ENCODE measurements at regions not wholly inside any gene's neighbourhood (a gene's known extent, or its start where the extent isn't known, plus 50 kb on each side); places are given as distances from the start of the nearest gene placed in this dataset.

DNA sequence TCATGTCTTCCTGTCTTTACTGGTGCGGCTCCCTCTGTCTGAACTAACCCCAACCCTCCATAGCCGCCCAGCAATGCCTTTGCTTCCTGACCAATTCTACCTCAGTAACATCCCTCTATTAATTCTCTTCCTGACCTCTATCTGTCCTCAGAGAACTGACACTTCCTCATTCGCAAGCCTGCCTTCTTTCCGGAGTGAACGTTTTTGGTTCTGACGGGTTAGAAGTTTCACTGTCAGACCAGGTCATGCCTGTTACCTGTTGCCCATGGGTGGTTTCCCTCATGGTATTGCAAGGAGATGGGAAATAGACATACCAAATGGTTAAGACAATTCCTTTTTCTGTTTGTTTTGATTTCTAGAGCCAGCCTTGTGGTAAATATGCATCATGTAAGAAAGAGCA is 453.4 kb upstream of the SLC14A2 start:
- H3K27me3 ChIP-seq (ENCODE audit: insufficient read depth), result no peaks in the 10 kb centered on the region
- peaks cover 0 to 26% of the 10 kb centered on the region in 2 experiments; a peak in 3 of 4 replicates for H3K4me1 ChIP-seq (ENCODE audit: control insufficient read depth in 1 of 2, insufficient read depth in 2 of 2, low read depth in 1 of 2, low read length in 1 of 2)
- ChIA-PET CTCF (interaction anchor here (1.7 kb wide), 1 partner anchor 51 kb away, joined by 5 read pairs; no protein-coding TSS in a partner anchor), POLR2A (no interaction called here)
- H3K79me2 ChIP-seq (ENCODE audit: insufficient read depth), result no peaks in the 10 kb centered on the region
- no peak overlapping the region for H3K27ac ChIP-seq (ENCODE audit: low read depth in 2 of 2, low read length in 1 of 2)
- H3K9me2 ChIP-seq, result no peaks in the 10 kb centered on the region
- H3F3A ChIP-seq (replicated peaks; ENCODE audit: insufficient read depth), result peaks cover 16% of the 10 kb centered on the region
- H3K4me3 ChIP-seq (ENCODE audit: low read depth in 2 of 2, low read length in 1 of 2), result no peak overlapping the region
- no peaks in the 10 kb centered on the region for H4K20me1 ChIP-seq (ENCODE audit: insufficient read depth)
- no peaks in the 10 kb centered on the region for H3K9me3 ChIP-seq
- H3K9ac ChIP-seq, result no peak overlapping the region
- H2AFZ ChIP-seq (ENCODE audit: low read depth), result no peak overlapping the region
- no peak overlapping the region for H3K4me2 ChIP-seq
- H3K36me3 ChIP-seq (replicated peaks in 1 of 2; ENCODE audit: control insufficient read depth in 1 of 2, insufficient read depth in 2 of 2, low read length in 1 of 2), result no peaks in the 10 kb centered on the region
- no peak for DNase-seq
- TF ChIP-seq POLR2AphosphoS5 (IDR thresholded peaks at IDR 0.05; ENCODE audit: low read depth, low read length), result no peak
- TF ChIP-seq, protein P1, sequence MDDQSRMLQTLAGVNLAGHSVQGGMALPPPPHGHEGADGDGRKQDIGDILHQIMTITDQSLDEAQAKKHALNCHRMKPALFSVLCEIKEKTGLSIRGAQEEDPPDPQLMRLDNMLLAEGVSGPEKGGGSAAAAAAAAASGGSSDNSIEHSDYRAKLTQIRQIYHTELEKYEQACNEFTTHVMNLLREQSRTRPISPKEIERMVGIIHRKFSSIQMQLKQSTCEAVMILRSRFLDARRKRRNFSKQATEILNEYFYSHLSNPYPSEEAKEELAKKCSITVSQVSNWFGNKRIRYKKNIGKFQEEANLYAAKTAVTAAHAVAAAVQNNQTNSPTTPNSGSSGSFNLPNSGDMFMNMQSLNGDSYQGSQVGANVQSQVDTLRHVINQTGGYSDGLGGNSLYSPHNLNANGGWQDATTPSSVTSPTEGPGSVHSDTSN (IDR thresholded peaks at IDR 0.05), result no peak
- TF ChIP-seq RAD21 (IDR thresholded peaks at IDR 0.05; ENCODE audit: low read length), result no peak
- TF ChIP-seq FOXM1 (IDR thresholded peaks at IDR 0.05; ENCODE audit: low read depth), result no peak
- WGBS (ENCODE audit: low lambda C conversion rate), result 91% methylated on average over 6 of the region's 6 CpGs

DNA sequence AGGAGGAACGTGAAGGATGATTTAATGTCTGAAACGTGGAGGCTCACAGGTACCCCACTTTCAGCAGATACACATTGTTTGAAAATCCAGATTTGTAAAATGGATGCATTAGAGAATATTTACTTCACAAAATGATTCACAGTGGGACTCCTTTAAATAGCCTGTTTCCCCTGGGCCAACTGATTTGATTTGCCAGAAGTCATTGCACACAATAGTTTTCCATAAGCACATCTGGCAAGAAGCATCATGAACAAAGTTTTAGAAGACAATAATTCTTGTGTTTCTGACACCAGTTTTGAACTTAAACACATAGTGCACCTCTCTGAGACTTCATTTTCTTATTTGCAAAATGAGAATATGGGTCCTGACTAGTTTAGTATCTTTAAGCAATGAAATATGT is 451.4 kb upstream of the SLC14A2 start:
- Histone ChIP-seq H3K9ac (no peak overlapping the region), H3K36me3 (replicated peaks in 1 of 2; ENCODE audit: control insufficient read depth in 1 of 2, insufficient read depth in 2 of 2, low read length in 1 of 2) (no peaks in the 10 kb centered on the region), H3K27me3 (ENCODE audit: insufficient read depth) (no peaks in the 10 kb centered on the region), H3K79me2 (ENCODE audit: insufficient read depth) (no peaks in the 10 kb centered on the region), H3F3A (replicated peaks; ENCODE audit: insufficient read depth) (peaks cover 36% of the 10 kb centered on the region), H3K4me1 (ENCODE audit: control insufficient read depth in 1 of 2, insufficient read depth in 2 of 2, low read depth in 1 of 2, low read length in 1 of 2) (peaks cover 0 to 45% of the 10 kb centered on the region in 2 experiments; a peak in 3 of 4 replicates), H3K9me2 (no peaks in the 10 kb centered on the region), H3K27ac (ENCODE audit: low read depth in 2 of 2, low read length in 1 of 2) (no peak overlapping the region; a peak in 1 of 4 replicates), H3K4me3 (ENCODE audit: low read depth in 2 of 2, low read length in 1 of 2) (no peak overlapping the region), H4K20me1 (ENCODE audit: insufficient read depth) (no peaks in the 10 kb centered on the region), H2AFZ (ENCODE audit: low read depth) (no peak overlapping the region; the same call in 1 of the 2 replicates), H3K4me2 (no peak overlapping the region), H3K9me3 (no peaks in the 10 kb centered on the region)
- WGBS (ENCODE audit: low lambda C conversion rate), result 88% methylated on average over 2 of the region's 2 CpGs
- DNase-seq, result no peak
- CTCF ChIA-PET, result interaction anchor here (1.2 kb wide), 1 partner anchor 11 kb away, joined by 3 read pairs; no protein-coding TSS in a partner anchor
- POLR2A ChIA-PET, result no interaction called here
- TF ChIP-seq, protein P2, sequence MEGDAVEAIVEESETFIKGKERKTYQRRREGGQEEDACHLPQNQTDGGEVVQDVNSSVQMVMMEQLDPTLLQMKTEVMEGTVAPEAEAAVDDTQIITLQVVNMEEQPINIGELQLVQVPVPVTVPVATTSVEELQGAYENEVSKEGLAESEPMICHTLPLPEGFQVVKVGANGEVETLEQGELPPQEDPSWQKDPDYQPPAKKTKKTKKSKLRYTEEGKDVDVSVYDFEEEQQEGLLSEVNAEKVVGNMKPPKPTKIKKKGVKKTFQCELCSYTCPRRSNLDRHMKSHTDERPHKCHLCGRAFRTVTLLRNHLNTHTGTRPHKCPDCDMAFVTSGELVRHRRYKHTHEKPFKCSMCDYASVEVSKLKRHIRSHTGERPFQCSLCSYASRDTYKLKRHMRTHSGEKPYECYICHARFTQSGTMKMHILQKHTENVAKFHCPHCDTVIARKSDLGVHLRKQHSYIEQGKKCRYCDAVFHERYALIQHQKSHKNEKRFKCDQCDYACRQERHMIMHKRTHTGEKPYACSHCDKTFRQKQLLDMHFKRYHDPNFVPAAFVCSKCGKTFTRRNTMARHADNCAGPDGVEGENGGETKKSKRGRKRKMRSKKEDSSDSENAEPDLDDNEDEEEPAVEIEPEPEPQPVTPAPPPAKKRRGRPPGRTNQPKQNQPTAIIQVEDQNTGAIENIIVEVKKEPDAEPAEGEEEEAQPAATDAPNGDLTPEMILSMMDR (IDR thresholded peaks at IDR 0.05), result no peak
- TF ChIP-seq JUND (IDR thresholded peaks at IDR 0.05) (no peak), FOXM1 (IDR thresholded peaks at IDR 0.05; ENCODE audit: low read depth) (no peak), MEF2A (IDR thresholded peaks at IDR 0.05; ENCODE audit: borderline replicate concordance, low read depth) (no peak), RCOR1 (IDR thresholded peaks at IDR 0.05; ENCODE audit: low read length) (no peak), ELF1 (IDR thresholded peaks at IDR 0.05) (no peak), GATA2 (CRISPR knock-in tag; IDR thresholded peaks at IDR 0.05) (no peak), MXI1 (IDR thresholded peaks at IDR 0.05; ENCODE audit: low read depth, low read length) (no peak), SMC3 (IDR thresholded peaks at IDR 0.05; ENCODE audit: low read depth, low read length) (no peak), YY1 (IDR thresholded peaks at IDR 0.05; ENCODE audit: low read depth) (no peak), TCF12 (IDR thresholded peaks at IDR 0.05) (no peak), SIN3A (IDR thresholded peaks at IDR 0.05; ENCODE audit: borderline replicate concordance, low read depth, low read length) (no peak), POLR2AphosphoS5 (IDR thresholded peaks at IDR 0.05; ENCODE audit: low read depth, low read length) (no peak)
- TF ChIP-seq, protein P3, sequence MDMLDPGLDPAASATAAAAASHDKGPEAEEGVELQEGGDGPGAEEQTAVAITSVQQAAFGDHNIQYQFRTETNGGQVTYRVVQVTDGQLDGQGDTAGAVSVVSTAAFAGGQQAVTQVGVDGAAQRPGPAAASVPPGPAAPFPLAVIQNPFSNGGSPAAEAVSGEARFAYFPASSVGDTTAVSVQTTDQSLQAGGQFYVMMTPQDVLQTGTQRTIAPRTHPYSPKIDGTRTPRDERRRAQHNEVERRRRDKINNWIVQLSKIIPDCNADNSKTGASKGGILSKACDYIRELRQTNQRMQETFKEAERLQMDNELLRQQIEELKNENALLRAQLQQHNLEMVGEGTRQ (IDR thresholded peaks at IDR 0.05; ENCODE audit: borderline replicate concordance, low read depth, low read length), result no peak
- TF ChIP-seq, protein P4, sequence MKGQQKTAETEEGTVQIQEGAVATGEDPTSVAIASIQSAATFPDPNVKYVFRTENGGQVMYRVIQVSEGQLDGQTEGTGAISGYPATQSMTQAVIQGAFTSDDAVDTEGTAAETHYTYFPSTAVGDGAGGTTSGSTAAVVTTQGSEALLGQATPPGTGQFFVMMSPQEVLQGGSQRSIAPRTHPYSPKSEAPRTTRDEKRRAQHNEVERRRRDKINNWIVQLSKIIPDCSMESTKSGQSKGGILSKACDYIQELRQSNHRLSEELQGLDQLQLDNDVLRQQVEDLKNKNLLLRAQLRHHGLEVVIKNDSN (IDR thresholded peaks at IDR 0.05; ENCODE audit: borderline replicate concordance, low read depth), result no peak
- TF ChIP-seq, protein P5, sequence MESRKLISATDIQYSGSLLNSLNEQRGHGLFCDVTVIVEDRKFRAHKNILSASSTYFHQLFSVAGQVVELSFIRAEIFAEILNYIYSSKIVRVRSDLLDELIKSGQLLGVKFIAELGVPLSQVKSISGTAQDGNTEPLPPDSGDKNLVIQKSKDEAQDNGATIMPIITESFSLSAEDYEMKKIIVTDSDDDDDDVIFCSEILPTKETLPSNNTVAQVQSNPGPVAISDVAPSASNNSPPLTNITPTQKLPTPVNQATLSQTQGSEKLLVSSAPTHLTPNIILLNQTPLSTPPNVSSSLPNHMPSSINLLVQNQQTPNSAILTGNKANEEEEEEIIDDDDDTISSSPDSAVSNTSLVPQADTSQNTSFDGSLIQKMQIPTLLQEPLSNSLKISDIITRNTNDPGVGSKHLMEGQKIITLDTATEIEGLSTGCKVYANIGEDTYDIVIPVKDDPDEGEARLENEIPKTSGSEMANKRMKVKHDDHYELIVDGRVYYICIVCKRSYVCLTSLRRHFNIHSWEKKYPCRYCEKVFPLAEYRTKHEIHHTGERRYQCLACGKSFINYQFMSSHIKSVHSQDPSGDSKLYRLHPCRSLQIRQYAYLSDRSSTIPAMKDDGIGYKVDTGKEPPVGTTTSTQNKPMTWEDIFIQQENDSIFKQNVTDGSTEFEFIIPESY (IDR thresholded peaks at IDR 0.05; ENCODE audit: borderline replicate concordance, low read depth), result no peak
- TF ChIP-seq, protein P6, sequence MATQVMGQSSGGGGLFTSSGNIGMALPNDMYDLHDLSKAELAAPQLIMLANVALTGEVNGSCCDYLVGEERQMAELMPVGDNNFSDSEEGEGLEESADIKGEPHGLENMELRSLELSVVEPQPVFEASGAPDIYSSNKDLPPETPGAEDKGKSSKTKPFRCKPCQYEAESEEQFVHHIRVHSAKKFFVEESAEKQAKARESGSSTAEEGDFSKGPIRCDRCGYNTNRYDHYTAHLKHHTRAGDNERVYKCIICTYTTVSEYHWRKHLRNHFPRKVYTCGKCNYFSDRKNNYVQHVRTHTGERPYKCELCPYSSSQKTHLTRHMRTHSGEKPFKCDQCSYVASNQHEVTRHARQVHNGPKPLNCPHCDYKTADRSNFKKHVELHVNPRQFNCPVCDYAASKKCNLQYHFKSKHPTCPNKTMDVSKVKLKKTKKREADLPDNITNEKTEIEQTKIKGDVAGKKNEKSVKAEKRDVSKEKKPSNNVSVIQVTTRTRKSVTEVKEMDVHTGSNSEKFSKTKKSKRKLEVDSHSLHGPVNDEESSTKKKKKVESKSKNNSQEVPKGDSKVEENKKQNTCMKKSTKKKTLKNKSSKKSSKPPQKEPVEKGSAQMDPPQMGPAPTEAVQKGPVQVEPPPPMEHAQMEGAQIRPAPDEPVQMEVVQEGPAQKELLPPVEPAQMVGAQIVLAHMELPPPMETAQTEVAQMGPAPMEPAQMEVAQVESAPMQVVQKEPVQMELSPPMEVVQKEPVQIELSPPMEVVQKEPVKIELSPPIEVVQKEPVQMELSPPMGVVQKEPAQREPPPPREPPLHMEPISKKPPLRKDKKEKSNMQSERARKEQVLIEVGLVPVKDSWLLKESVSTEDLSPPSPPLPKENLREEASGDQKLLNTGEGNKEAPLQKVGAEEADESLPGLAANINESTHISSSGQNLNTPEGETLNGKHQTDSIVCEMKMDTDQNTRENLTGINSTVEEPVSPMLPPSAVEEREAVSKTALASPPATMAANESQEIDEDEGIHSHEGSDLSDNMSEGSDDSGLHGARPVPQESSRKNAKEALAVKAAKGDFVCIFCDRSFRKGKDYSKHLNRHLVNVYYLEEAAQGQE (IDR thresholded peaks at IDR 0.05; ENCODE audit: low read depth, low read length), result no peak

Measured in SK-N-SH (cell line).